HG02678 (cell line): ENCODE measurements at regions not wholly inside any gene's neighbourhood (a gene's known extent, or its start where the extent isn't known, plus 50 kb on each side); places are given as distances from the start of the nearest gene placed in this dataset.

Source experiments
- ATAC-seq: cut with Tn5 transposase; IDR thresholded peaks from one replicate; pipeline ENCODE4 v1.9.1; 2021; ENCODE audit warnings: mild to moderate bottlenecking, moderate library complexity; ENCODE audit not compliant: unreplicated experiment

DNA sequence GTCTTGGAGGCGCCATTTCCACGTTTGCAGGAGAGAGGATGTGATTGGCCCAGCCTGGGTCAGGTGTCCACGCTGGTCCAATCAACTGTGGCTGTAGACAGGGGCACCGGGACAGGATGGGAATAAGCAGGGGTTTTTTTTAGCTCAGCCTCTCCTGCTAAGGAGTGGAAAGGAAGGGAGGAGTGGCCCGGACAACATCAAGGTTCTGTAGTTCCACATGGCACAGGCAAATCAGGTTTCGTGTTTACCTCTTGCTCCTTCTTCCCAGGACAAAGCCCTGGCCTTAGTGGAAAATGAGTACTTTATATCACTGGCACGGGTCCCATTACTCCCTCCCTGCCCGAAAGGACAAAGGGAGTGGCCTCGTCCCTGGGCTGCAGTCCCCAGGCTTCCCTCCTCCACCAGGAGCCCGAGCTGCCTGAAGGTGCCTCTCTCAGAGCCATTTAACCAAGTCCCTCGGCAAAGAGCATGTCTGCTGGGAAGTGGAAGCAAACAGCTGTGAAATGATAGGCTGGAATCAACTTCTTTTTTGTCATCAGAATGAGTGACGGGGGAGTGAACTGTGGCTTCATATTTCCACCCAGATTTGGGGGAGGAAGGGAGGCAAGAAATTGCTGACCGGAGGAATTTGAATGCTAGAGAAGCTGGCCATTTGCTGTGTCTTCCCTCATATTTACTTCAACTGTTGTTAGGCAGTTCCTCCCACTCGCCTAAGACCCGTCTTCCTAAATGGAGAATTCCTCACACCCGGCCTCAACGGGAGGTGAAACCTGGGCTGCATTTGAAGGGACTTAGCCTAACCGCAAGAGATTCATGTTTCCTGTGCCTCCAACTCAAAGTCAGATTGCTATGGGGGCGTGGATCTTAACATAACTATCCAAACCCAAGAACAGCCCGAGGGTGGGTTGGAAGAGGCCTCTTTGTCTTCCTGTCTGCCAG, 84.9 kb upstream of the SLC44A3 start:
- ATAC-seq, result no peak

DNA sequence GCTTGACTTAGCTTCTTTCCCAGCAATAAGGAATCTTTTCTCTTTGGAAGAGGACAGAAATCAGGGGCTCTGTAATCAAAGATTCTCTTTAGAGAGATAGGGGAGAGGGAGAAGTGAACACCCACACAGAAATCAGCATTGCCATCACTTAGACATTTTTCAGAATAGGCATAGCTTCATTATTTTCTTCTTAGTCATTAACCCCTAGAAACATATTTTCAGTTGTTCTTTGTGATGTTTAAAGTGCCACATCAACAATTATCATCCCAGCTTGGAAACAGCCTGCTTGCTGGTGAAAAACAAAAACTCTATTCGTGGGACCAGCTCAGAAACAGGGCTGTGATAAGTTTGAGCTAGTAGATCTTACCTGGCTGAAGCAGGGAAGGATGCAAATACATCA, 88.3 kb upstream of the SLC44A3 start:
- ATAC-seq, result no peak

DNA sequence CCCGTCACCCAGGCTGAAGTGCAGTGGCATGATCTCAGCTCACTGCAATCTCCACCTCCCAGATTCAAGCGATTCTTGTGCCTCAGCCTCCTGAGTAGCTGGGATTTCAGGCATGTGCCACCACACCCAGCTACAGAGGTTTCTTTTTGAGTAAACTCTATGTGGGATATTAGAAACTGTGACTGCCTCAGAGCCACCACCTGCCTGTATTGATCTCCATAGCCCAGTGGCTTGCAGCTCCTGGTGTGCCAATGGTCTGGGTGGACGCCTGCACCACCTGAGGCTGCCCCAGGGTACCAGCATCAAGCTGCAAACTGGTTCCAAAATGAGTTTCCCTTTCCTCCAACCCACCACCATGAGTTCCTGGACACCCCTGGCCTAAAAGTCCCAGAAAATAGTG, 89.7 kb upstream of the SLC44A3 start:
- no peak for ATAC-seq

DNA sequence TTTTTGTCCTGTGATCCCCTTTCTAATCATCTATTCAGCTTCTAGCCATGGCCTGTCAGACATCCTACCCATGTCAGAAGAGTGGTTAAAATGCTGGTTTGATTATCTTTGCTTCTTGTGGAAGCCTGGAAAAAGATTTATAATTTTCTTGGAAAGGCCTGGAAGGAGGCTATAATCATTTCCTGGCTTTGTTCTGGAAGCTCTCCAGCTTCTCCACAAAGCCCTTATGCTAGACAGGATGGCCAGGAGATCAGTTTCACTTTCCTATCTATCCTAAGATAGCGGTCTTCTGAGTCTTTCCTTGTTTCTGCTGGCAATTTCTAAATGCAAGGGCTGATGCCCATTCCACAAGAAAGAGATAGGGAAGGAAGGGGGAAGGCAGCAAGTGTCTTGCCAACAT, 90.9 kb upstream of the SLC44A3 start:
- no peak for ATAC-seq

DNA sequence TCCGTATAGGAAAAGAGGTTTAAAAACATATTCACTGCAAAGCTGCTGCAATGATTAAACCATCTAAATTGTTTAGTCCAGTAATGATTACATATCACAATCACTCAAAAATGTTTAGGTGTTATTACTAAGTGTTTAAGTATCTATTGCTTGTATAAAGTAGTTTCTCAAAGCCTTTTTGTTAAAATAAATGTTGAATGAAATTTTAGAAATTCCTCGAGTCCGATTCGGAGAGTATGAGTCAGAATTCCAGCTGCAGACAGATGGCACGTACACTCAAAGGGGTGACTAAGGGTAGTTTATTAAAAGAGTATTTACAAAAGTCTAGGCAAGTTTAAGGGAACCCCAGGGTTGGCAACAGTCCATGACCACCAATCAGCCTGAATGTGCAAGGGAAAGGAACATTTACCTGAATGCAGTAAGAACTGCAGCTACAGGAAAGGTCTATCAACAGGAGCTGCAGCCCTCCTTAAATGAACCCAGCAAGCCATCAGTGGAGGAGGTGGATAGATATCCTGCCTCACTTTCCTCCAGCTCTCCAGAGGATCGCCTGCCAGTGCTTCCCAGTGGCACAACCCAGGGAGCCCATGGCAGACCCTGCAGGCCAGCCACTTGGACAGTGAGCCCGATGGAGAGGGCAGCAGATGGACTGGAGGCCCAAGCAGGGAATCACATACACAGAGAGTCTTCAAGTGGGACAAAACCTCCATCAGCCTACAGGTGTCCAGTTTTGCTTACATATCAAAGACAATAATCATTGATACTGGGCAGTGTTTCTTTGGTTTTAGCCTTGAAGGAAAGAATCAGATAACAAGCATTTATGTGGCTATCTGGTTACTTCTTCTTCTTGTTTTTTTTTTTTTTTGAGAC, 92.1 kb upstream of the SLC44A3 start:
- ATAC-seq, result no peak

DNA sequence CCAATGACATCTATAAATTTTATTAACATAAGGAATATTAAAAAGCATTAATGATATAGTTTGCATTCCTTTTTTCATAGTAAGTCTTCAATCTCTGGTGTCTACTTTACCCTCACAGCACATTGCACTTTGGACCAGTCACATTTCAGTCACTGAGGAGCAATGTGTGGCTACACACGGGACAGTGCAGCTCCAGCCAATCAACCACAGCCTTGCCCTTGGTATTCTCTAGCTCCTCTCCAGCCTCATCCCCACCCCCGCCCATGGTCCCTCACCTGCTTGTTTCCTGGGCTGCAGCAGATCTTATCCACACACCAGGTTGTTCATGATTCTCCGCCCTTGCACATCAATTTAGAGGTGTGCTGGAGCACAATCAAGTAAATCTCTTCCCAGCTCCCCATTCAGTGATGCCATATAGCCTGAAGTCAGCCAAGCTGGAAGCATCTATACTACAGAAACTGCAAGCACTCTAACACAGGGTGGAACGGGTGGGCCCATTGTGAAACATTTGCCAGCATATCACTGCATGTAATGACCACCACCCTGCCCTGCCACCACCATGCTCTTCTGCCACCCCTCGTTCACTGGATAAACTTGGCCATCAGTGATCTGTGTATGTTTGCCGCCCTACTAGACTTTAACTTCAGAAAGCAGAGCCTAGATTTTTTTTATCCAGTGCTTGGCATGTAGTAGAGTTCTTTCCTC, 93.0 kb upstream of the SLC44A3 start:
- ATAC-seq, result no peak

DNA sequence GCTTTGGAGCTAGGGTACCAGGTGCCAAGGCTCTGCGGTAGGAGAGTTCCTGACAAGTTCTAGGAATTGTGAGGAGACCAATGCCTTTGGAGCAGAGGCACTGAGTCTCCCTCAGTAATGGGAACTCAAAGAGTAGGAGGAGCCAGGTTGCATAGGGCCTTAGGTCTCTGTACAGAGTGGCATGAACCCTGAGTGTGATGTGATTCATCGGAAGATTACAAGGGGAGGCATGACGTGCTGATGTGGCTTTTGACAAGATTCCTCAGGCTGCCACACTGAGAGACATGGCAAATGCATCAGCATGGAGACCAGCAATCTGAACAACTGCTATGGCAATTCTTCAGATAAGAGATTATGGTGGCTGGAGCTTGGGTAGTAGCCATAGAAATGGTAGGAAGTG, 94.6 kb upstream of the SLC44A3 start:
- ATAC-seq, result no peak

DNA sequence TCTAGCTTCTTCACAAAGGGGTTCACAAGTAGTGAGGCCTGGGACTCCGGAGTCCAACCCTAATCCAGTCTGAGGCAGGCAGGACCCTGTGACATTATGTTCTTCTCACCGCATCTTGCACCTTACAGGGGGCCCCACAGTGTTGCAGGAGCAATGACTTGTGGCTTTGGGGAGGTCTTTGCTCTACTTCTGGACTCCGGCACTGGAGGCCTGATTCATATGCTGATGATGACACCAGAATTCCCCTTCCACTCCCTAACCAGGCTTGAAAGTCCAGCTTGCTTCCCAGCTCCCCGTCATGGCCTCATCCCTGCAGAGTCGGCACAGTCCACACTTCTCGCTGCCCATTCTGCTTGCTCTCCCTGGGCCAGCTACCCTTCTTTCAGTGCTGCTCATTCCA, 96.3 kb upstream of the SLC44A3 start:
- ATAC-seq, result no peak

DNA sequence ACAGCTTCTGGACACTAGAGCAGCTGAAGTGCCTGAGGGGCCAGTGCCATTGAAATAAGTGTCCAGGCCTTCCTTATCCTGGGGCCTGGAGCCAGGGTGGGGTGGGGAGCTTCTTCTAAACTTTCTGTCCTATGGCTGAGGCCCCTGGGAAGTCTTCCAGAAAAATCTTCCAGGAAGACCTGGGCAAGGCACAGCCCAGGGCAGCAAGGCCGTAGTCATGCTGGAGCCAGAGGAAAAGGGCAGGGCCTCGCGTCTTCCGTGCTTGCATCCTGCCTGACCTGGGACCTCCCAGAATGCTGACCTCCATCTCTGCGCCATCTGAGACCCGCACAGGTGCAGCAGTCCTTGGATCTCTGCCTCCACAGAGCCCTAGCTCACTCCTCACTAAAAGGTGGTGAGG, 96.7 kb upstream of the SLC44A3 start:
- ATAC-seq, result no peak

DNA sequence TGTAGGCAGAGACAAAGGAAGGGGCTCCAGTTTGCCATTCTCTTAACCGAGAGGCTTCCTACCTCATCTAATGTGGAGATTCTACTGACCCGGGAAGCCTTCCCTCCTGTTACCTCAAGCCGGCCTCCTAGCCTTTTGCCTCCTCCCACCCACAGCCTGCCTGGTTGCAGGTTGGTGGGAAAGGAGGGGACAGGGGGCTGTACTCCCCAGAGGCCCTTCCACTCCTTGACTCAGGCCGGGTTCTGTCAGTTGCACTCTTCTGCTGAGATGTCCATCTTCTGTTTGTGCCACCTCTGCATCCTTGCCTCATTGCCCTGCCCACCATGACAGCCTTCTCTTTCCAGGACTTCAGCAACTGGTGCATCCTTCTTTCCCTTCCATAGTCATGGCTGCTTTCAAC, 98.0 kb upstream of the SLC44A3 start:
- ATAC-seq, result no peak

DNA sequence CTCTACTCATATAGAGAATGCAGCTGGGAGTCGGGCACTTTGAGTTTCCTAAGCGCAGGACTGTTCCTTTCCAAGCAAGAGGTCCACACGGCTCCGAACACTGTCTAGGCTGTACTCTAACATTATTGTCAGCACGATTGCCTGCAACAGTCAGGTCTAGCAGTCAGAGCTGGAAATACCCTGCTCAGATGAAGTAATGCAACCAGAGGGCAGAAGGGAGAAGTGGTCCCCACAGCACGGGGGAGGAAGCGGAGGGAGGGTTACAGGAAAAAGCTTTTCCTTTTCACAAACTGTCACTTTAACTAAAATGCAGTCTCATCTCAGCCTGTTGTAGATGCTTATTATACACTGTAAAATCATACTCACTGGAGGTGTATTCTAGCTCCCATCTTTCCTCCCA, 98.9 kb upstream of the SLC44A3 start:
- peak; percentile 62 for ATAC-seq

DNA sequence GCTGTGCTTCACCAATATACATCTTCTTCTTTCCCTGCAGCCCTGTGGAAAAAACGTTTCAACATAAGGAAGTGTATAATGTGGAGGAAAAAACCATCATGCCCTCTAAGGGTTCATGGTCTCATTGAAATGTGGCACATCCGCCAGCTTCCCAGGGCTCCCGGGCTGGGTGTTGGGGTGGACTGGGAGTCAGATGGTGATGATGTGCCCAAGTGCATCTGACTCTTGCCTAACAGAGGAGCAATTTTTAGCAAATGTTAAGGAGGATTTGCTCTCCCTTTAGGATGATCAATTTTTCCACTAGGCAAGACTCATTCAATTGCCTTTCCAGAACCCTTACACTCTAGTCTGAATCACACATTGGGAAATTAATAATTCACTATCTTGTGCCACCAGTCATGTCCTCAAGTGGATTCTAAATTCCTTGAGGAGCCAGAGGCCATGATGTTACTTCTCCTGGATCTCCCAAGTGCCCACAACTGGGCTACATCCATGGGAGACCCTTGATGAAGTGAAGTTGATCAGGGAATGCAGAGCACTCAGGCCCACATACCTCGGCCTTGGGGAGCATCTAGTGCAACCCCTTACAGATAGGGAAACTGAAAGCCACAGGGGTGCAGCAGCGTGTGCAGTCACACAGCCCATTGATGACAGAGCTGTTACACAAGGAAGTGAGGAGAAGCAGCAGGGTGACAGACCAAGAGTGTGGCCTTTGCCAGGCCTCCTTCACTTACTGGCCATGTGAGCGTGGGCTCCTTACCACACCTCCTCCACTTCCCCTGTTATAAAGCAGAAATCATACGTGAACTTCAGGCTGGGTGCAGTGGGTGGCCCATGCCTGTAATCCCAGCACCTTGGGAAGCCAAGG, 100.0 kb upstream of the SLC44A3 start:
- peak; percentile 99 for ATAC-seq

DNA sequence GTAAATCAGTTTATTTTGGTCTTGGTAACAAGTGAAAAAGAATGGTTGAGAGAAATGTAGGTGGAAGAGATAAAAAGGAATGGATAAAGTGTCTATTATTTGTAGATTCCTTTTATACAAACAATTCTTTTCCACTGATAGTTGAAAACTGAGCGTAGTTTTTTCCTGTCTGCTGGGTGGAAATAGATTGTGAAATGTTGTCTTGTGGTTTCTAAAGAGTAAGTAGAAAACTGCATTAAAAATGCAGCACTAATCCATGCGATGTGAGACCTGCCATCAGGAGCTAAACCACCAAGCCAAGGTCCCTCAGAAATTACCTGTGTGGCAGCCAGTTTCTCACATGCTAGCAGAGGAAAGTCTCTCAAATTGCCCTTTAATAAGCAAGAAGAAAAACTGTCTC, 103.2 kb upstream of the SLC44A3 start:
- ATAC-seq, result no peak

DNA sequence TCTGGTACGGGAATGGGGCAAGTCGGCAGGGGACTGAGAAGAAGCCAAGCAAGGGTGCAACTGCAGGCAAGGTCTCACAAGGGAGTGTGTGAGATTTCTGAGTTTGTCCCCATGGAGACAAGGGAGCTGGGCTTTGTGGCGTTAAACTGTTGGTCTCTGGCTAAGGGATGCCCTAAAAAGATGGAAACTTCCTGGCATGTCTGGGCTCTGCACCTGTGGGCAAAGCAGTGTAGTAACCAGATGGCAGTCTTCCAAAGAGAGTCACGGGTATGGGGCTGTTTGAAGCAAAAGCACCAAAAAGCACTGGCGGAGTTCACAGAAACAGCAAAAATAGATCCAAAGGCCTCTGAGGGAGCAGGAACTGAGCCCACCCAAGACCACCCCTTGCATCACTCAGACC, 104.8 kb upstream of the SLC44A3 start:
- ATAC-seq, result no peak

DNA sequence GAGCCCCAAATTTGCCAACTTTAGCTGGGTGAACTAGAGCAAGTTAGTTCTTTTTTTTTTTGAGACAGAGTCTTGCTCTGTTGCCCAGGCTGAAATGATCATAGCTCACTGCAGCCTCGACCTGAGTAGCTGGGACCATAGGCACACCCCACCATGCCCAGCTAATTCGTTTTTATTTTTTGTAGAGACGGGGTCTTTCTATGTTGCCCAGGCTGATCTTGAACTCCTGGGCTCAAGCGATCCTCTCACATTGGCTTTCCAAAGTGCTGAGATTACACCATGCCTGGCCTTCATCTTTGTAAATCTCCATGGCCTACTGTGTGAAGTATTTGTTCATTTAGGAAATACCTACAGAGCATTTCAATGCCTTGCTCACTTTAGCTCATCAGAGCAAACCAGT, 105.6 kb upstream of the SLC44A3 start:
- ATAC-seq, result no peak

DNA sequence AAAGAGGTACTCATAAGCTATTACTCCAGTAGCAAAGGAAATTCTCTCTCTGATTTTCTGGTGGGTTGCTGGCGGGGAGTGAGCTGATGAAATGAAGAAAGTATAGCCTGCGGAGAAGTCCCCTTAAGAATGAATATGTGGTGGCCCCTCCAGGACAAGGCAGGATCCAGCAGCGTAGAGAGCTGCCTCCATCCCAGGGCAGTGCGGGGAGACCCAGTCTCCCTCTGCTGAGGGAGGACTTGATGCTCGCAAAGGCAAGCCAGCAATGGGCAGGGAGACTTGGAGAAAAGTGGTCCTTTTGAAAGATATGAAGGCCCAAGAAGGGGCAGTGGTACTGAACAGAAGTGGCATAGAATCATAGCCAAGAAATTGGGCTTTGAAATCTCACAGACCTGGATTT, 106.0 kb upstream of the SLC44A3 start:
- ATAC-seq, result no peak

DNA sequence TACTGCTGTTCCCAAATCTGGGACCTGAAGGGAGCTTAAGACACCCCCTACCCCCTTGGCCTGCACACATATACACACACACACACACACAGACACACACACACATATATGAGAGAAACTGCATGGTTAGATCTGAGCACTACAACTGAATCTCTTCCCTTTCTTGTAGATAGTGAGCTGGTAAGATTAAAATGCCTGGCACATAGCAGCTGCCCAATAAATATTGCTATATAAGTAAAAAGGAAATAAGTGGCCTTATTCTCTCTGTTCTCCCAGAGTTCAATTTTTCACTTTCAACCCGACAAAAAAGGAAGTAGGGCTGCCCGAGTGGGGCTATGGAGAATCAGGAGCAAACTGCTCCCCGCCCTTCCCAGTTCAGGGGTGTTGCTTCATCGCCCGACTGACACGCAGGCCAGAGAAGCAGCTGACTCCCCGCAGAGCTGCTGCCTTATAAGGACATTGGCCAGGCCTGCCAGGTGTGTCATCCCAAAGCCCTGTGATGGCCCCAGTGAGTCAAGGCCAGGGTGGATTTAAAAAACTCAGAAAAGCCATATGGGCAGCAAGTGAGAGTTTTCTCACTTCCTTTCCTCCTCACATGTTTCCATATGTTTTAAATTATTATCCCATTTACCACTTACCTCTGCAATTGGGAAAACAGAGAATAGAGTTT, 106.5 kb upstream of the SLC44A3 start:
- peak; percentile 83 for ATAC-seq

DNA sequence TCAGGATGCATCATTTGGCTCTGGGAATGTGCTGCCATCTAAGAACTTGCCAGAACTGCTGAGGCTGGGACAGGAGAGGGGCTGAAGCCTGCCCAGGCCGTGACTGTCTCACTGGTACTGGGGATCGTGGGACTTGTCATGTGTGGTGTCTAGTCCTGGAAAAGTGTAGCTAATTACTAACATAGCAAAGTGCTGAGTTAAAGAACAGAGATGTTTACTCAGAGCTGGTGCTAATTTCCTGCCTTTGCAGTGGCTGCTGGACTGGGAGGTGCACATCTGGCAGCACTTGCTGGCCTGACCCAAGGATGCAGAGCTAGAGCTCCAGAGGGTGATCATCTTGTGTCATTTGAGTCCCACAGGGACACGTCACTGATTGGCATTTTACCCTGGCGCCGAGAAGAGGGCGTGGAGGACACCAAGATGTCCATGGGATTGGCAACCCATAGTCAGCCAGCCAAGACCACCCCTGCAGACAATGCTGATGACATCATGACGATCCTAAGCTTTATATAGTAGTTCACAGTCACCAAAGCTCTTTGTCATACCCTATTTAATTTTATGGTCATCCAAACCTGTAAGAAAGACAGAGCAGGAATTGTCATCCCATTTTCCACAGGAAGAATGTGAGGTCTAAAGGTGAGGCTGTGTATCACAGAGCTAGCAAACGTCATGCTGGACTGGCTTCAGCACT, 110.1 kb upstream of the SLC44A3 start:
- ATAC-seq, result no peak

DNA sequence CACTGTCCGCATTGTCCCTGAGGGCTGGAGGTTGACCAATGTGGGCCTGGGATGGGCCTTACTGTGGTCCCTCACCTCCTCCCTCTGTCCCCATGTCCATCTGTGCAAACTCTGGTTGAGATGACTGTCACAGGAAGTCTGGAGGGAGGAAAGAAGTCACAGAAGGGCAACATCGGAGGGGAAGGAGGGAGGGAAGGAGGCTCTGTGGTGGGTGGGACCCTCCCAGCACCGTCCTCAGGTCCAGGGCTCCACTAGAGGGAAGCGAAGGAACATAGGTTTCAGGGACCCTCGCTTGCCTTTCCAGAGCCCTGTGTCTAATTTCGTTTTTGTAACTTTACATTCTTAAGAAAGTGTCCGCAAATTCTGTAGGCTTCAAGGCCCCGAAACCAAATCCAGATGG, 111.3 kb upstream of the SLC44A3 start:
- no peak for ATAC-seq
